ENCODE measurements at regions not wholly inside any gene's neighbourhood (a gene's known extent, or its start where the extent isn't known, plus 50 kb on each side); places are given as distances from the start of the nearest gene placed in this dataset.

- H3K27me3 ChIP-seq (ENCODE audit: control insufficient read depth in 2 of 2, insufficient read depth in 2 of 2, low read length in 2 of 2) = no peaks in the 10 kb centered on the region
- peak overlapping the region in 1 of 2 donors; percentile 2 for H3K4me3 Mint-ChIP-seq
- no peaks in the 10 kb centered on the region for H3K36me3 Mint-ChIP-seq
- H3K9ac ChIP-seq (ENCODE audit: insufficient read depth, low read length, poor library complexity, severe bottlenecking) = no peak overlapping the region
- no peak overlapping the region for H3K4me2 ChIP-seq (replicated peaks; ENCODE audit: extremely low read depth, low read length, poor library complexity, severe bottlenecking)
- H3K27me3 Mint-ChIP-seq (ENCODE audit: low read depth in 3 of 3) = peaks cover 3 to 12% (median 6%) of the 10 kb centered on the region in 3 donors
- intact Hi-C loops (cut with micrococcal nuclease) = no loop called here
- no peak for DNase-seq
- TF ChIP-seq CTCF (IDR thresholded peaks at IDR 0.05) = no peak
- no peaks in the 10 kb centered on the region for H3K36me3 ChIP-seq (replicated peaks in 1 of 2; ENCODE audit: control insufficient read depth in 1 of 2, insufficient read depth in 2 of 2, low read length in 2 of 2)
- peaks cover 3% of the 10 kb centered on the region for H3K4me1 Mint-ChIP-seq
- no peaks in the 10 kb centered on the region for H3K79me2 ChIP-seq (ENCODE audit: insufficient read depth, low read length)
- H3K9me3 Mint-ChIP-seq = no peaks in the 10 kb centered on the region
- WGBS (ENCODE audit: insufficient coverage) = 90% methylated on average over 26 of the region's 28 CpGs
- H3K4me3 ChIP-seq (replicated peaks in 1 of 3; ENCODE audit: low read depth in 2 of 3, low read length in 3 of 3) = no peak overlapping the region
- H3K4me1 ChIP-seq (ENCODE audit: control insufficient read depth in 1 of 2, insufficient read depth in 2 of 2, low read length in 2 of 2) = no peaks in the 10 kb centered on the region
- H3K27ac ChIP-seq (ENCODE audit: low read depth in 1 of 2, low read length in 2 of 2) = no peak overlapping the region
- H3K9me3 ChIP-seq (replicated peaks in 1 of 2; ENCODE audit: control insufficient read depth in 1 of 2, insufficient read depth in 1 of 2, low read length in 2 of 2) = no peaks in the 10 kb centered on the region
- peak overlapping the region in 1 of 7 donors; percentile 76 for H3K27ac Mint-ChIP-seq
- H4K20me1 ChIP-seq (ENCODE audit: insufficient read depth, low read length) = no peaks in the 10 kb centered on the region
- no peak overlapping the region for H2AFZ ChIP-seq (ENCODE audit: insufficient read depth, low read depth, low read length, poor library complexity, severe bottlenecking)
Observed at GRCh38 chr6:169977434-169978265, 226.2 kb downstream of the ERMARD start.

DNA sequence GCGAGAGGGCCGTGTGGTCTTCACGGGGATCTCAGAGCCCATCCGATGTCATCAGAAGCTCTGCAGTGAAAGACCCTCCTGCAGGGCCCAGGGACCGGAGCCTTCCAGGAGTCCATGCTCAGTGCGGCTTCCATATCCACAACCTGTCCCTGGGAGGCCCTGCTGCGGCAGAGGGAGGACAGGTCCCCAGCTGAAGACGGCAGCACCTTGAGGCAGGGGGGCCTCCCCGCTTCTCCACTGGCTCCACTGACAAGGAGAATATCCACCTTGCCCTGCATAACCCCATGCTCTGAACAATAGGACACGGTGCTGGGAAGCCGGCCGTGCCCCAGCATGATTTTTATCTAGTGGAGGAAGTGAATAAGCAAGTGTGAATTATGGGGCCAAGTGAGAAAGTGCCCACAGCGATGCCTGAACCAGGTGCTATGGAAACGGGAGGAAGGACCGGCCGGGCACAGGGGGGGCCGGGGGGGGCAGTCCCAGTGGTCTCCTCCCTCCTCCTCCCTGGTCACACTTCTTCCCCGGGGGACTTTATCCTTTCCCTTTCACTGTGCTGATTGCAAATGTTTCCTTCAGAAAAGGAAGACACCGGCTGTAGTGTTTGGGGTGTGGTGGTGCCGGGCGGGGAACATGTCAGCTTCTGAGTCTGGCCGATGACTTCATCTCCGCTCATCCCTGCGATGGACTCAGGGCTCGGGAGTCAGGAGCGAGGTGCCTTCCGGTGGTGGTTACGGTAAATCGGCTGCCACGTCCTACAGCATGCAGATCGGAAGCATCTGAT lies 225.1 kb downstream of the ERMARD start:
- no peak for DNase-seq
- WGBS (ENCODE audit: insufficient coverage) = 78% methylated on average over 18 of the region's 31 CpGs
- Mint-ChIP-seq H3K27me3 (ENCODE audit: low read depth in 3 of 3) (peaks cover 3 to 12% (median 6%) of the 10 kb centered on the region in 3 donors), H3K4me3 (peak overlapping the region in 1 of 2 donors; percentile 63), H3K27ac (no peak overlapping the region), H3K9me3 (no peaks in the 10 kb centered on the region), H3K36me3 (no peaks in the 10 kb centered on the region), H3K4me1 (peaks cover 3% of the 10 kb centered on the region)
- Histone ChIP-seq H3K9ac (ENCODE audit: insufficient read depth, low read length, poor library complexity, severe bottlenecking) (no peak overlapping the region), H3K4me3 (replicated peaks in 1 of 3; ENCODE audit: low read depth in 2 of 3, low read length in 3 of 3) (no peak overlapping the region), H3K4me2 (replicated peaks; ENCODE audit: extremely low read depth, low read length, poor library complexity, severe bottlenecking) (no peak overlapping the region), H3K9me3 (replicated peaks in 1 of 2; ENCODE audit: control insufficient read depth in 1 of 2, insufficient read depth in 1 of 2, low read length in 2 of 2) (no peaks in the 10 kb centered on the region), H3K79me2 (ENCODE audit: insufficient read depth, low read length) (no peaks in the 10 kb centered on the region), H2AFZ (ENCODE audit: insufficient read depth, low read depth, low read length, poor library complexity, severe bottlenecking) (no peak overlapping the region), H4K20me1 (ENCODE audit: insufficient read depth, low read length) (no peaks in the 10 kb centered on the region), H3K4me1 (ENCODE audit: control insufficient read depth in 1 of 2, insufficient read depth in 2 of 2, low read length in 2 of 2) (no peaks in the 10 kb centered on the region), H3K36me3 (replicated peaks in 1 of 2; ENCODE audit: control insufficient read depth in 1 of 2, insufficient read depth in 2 of 2, low read length in 2 of 2) (no peaks in the 10 kb centered on the region), H3K27me3 (ENCODE audit: control insufficient read depth in 2 of 2, insufficient read depth in 2 of 2, low read length in 2 of 2) (no peaks in the 10 kb centered on the region), H3K27ac (ENCODE audit: low read depth in 1 of 2, low read length in 2 of 2) (no peak overlapping the region)
- intact Hi-C loops (cut with micrococcal nuclease) = no loop called here
- TF ChIP-seq CTCF (IDR thresholded peaks at IDR 0.05) = no peak

Measured in CD14-positive monocyte (primary cell).